ENCODE measurements at regions not wholly inside any gene's neighbourhood (a gene's known extent, or its start where the extent isn't known, plus 50 kb on each side); places are given as distances from the start of the nearest gene placed in this dataset.
"Not testable (repeated sequence)": the region's sequence is repeated elsewhere in the genome, so short reads cannot be mapped to it uniquely, and the experiment has no call there.

GRCh38 chr5:17037751-17038150 is 101.7 kb upstream of the MYO10 start:
- no peak for DNase-seq

- DNase-seq: no peak
Observed at GRCh38 chr5:17039170-17039569, 103.1 kb upstream of the MYO10 start.

- no peak for DNase-seq
Observed at GRCh38 chr5:17042041-17042440, 106.0 kb upstream of the MYO10 start.

- DNase-seq: no peak
Observed at GRCh38 chr5:17046320-17046719, 110.2 kb upstream of the MYO10 start.

- no peak for DNase-seq
Observed at GRCh38 chr5:17050236-17050635, 114.1 kb upstream of the MYO10 start.

- no peak for DNase-seq
Observed at GRCh38 chr5:17054911-17055310, 118.8 kb upstream of the MYO10 start.

GRCh38 chr5:17056141-17056631 is 120.1 kb upstream of the MYO10 start:
- no peak for DNase-seq

- DNase-seq: no peak
Observed at GRCh38 chr5:17058438-17058837, 122.3 kb upstream of the MYO10 start.

- no peak for DNase-seq
Observed at GRCh38 chr5:17061973-17062470, 125.9 kb upstream of the MYO10 start.

GRCh38 chr5:17062741-17063140 is 126.7 kb upstream of the MYO10 start:
- not testable (repeated sequence) for DNase-seq

GRCh38 chr5:17064241-17064640 is 128.2 kb upstream of the MYO10 start:
- no peak for DNase-seq

GRCh38 chr5:17065458-17065857 is 129.4 kb upstream of the MYO10 start:
- DNase-seq: no peak

- DNase-seq: not testable (repeated sequence)
Observed at GRCh38 chr5:17066026-17066425, 129.9 kb upstream of the MYO10 start.

- no peak for DNase-seq
Observed at GRCh38 chr5:17067657-17068392, 131.7 kb upstream of the MYO10 start.

- DNase-seq: no peak
Observed at GRCh38 chr5:17069995-17070511, 134.0 kb upstream of the MYO10 start.

- no peak for DNase-seq
Observed at GRCh38 chr5:17070647-17071046, 134.6 kb upstream of the MYO10 start.

GRCh38 chr5:17075236-17075635 is 139.1 kb upstream of the MYO10 start:
- DNase-seq: no peak

GRCh38 chr5:17076272-17076671 is 140.2 kb upstream of the MYO10 start:
- DNase-seq: no peak

GRCh38 chr5:17077440-17078233 is 139.8 kb upstream of the BASP1 start:
- DNase-seq: no peak

- no peak for DNase-seq
Observed at GRCh38 chr5:17079562-17079961, 137.9 kb upstream of the BASP1 start.

GRCh38 chr5:17080361-17080760 is 137.1 kb upstream of the BASP1 start:
- DNase-seq: no peak

GRCh38 chr5:17081142-17081541 is 136.3 kb upstream of the BASP1 start:
- DNase-seq: no peak

GRCh38 chr5:17083276-17083675 is 134.2 kb upstream of the BASP1 start:
- DNase-seq: not testable (repeated sequence)

GRCh38 chr5:17087035-17087434 is 130.4 kb upstream of the BASP1 start:
- DNase-seq: no peak

Measured in activated CD4-positive, alpha-beta T cell treated with anti-CD3 and anti-CD28 coated beads, Interleukin-2, amount 50 U/mL, for 48 hours (primary cell).